GM21717 (cell line): ENCODE measurements at regions not wholly inside any gene's neighbourhood (a gene's known extent, or its start where the extent isn't known, plus 50 kb on each side); places are given as distances from the start of the nearest gene placed in this dataset.
"Not testable (repeated sequence)": the region's sequence is repeated elsewhere in the genome, so short reads cannot be mapped to it uniquely, and the experiment has no call there.

Source experiments
- ATAC-seq: cut with Tn5 transposase; IDR thresholded peaks from one replicate; pipeline ENCODE4 v1.9.1; 2021; ENCODE audit warnings: mild to moderate bottlenecking, moderate library complexity; ENCODE audit not compliant: unreplicated experiment

DNA sequence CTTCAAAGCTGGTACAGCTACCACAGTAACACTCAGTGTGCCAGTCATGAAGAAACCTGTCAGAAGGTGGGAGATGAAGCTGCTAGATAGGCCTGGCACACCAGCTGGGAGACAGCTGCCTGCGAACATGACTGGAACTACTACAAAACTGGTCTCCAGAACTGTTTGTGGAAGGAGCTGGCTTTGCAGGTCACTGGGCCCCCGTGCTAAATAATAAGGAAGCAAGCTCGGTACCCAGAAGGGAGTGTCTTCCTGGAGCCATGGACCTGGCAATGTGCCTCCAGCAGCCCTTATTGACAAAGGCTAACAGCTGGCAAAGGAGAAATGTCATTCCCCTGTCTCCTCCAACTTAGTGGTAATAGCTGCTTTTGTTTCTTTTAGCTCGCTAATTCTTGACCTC is 1217.6 kb upstream of the LRRN3 start:
- ATAC-seq: no peak

DNA sequence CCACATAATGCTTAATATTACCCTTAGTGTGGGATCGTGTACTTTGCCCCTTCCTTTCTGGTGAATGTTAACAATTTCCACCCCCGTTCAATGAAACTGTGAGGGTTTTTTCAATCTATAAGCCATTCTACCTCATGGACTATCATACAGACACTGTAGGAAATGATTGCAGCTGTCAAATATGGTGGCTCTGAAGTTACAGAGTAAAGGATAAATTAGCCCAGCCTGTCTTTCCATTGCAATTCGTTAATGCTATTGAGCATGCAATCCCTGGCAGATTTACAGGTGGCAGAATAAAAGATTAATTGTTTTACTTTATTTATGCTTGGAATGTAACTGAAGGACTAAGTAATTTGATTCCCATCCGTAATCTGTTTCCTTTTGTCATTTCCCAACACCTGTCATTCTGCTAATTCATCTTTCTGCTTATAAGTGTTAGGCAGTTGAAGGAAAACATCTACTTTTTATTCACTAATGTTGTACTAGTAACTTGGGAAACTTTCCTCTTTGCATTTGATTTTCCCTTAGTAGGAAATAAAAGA is 1211.6 kb upstream of the LRRN3 start:
- ATAC-seq: no peak

DNA sequence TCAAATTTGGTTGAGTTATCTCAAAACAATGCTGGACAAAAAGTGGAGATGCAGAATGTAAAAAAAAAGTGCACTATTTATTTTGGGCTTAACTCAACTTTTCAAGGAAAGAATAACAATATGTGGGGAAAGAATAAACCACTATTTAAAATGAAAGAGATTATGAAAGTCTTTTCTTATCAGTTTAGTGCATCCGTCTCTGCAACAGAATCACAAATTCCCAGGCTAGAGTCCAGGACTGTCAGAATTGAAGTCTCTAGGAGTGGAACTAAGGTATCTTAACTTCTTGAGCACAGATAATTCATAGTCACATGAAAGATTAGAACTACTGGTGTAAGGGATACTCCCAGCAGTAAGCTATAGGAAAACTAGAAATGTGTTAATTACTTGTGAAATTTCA is 1200.3 kb upstream of the LRRN3 start:
- no peak for ATAC-seq

DNA sequence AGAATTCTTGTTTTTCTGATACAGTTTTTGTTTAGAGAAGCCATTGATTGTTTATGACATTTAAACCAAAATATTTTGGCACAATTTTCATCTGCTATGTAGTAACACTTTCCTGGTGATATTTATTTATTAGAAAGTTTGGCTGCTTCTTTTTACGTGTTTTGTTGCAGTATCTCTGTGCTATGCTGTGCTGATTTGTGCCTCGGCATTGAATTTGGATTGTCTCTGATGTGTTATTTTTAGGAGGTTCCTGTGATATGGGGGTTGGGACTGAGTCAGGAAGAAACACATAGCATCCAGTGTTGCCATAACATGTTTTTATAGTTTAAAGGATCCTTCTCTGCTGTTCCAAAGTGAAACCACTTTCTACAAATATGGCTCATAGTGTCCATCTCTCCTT is 1197.7 kb upstream of the LRRN3 start:
- no peak for ATAC-seq

DNA sequence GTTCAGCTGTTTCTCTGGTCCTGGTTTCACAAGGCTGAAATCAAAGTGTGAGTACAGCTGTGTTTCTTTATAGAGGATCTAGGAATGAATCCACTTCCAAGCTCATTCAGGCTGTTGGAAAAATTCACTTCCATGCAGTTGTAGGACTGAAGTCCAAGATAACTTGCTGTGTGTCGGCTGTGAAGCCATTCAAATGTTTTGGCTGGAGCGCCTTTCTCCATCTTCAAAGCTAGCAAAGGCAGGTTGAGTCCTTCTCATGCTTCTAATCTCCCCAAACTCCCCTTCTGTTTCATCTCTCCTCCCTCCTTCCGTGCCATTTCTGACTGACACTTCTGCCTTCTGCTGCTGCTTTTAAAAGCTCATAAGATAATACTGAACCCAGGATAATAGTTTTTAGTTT is 1195.4 kb upstream of the LRRN3 start:
- no peak for ATAC-seq

DNA sequence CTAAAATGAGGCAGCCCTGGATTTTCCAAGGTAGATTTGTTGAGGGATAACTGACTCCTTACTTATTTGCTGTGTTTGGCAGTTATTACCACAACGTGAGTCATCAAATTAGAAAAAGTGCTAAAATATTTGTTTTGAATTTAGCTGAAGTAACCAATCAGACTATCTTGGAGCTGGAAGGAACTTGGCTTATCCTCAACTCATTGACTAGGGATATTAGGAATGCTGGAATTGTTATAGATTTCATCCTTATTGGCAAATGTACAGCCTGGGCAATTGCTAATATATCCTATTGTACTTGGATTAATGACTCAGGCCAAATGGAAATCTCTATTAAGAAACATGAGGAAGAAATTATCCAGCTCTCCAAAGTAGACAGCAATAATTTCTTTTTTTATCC is 1189.0 kb upstream of the LRRN3 start:
- no peak for ATAC-seq

DNA sequence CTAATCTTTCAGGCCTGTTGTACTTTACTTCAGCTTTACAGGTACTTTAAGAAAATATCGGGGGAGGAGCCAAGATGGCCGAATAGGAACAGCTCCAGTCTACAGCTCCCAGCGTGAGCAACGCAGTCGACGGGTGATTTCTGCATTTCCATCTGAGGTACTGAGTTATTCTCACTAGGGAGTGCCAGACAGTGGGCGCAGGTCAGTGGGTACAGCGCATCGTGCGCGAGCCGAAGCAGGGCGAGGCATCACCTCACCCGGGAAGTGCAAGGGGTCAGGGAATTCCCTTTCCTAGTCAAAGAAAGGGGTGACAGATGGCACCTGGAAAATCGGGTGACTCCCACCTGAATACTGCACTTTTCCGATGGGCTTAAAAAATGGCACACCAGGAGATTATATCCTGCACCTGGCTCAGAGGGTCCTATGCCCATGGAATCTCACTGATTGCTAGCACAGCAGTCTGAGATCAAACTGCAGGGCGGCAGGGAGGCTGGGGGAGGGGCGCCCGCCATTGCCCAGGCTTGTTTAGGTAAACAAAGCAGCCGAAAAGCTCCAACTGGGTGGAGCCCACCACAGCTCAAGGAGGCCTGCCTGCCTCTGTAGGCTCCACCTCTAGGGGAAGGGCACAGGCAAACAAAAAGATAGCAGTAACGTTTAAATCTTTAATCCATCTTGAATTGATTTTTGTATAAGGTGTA is 1185.4 kb upstream of the LRRN3 start:
- not testable (repeated sequence) for ATAC-seq

DNA sequence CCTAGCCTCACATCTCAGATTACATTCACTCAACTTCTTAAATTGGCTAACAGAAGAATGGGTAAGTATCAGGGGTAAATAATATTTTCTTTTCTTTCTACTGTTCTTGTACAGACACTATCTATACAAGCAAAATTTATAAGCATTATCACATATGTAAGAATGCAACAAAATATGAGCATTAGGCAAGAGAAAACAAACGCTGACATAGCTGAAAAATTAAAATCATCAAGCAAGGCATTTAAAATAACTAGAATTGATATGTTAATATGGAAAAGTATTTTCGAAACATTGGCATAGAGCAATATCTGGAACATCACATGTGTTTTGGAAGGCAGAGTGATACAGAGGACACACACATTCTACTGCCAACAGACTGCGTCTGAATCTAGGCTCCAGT is 1175.3 kb upstream of the LRRN3 start:
- ATAC-seq: no peak

DNA sequence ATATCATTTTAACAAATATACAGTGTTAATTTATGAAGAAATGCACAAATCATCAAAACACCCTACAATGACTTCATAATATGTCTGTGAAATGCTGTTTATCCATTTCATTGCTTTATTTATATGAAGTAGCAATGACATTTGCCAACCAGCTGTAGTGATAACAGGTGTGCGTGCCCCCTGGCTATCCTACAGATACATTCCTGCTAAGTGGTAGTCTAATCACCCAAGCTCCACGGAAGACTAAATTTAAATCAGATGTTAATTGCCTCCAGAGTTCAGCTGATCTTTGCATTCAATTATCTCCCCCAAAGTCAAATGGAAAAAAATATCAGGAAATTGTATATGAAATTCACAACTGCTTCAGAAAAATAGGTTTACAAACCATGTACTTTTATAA is 1164.2 kb upstream of the LRRN3 start:
- ATAC-seq: no peak

DNA sequence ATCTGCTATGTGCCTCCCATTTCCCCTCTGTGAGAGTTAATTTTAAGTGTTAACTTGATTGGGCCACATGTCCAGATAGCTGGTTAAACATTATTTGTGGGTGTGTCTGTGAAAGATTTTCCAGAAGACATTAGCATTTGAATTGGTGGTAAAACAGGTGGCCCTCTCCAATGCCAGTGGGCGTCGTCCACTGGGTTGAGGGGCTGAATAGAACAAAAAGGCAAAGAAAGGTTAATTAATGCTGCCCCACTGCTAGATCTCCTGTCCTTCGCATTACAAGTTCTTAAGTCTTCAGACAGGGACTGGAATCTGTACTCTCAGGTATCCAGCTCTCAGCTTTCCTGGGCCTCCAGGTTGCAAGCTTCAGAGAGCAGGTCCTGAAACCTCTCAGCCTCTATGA is 1160.9 kb upstream of the LRRN3 start:
- no peak for ATAC-seq

DNA sequence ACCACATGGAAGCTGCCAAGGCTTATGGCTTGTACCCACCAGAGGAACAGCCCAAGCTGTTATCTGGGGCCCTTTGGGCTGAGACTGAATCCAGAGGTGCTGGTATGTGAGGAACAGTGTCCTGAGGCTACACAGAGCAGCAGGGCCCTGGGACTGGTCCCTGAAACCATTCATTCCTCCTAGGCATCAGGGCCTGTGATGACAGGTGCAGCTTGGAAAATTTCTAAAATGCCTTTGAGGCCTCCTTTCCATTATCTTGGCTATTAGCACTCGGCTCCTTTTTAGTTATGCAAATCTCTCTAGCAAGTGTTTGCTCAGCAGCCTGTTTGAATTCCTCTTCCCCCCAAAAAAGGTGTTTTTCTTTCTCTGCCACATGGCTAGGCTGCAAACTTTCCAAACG is 1151.7 kb upstream of the LRRN3 start:
- ATAC-seq: no peak

DNA sequence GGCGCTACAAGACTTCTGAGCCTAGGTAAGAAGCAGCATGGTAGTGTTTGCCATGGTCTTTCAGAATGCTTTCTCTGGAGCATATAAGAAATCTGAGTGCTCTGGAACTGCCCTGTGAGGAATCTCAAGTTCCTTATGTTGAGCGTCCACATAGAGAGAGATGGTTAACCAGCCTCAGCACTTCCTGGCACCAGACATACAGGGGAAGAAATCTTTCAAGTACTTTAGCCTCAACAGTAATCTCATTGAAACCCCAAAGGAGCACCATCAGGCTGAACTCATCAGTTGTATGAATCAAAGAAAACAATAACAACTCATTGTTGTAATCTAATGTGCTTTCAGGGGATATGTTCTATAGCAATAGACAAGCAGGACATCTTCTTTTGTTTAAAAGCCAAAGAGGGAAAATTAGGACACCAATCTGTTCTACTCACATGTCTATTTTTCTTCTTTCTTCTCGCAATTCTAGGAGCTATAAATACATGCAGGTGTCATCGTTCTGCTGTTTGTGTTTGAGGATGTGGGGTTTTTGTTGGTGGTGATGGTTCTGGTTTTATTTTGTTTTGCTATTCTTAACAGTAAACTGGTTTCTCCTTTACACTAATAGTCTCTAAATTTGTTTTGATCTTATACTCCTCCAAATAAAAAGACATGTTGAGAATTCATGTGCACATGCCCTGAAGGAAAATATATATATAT is 1145.0 kb upstream of the LRRN3 start:
- ATAC-seq: no peak

DNA sequence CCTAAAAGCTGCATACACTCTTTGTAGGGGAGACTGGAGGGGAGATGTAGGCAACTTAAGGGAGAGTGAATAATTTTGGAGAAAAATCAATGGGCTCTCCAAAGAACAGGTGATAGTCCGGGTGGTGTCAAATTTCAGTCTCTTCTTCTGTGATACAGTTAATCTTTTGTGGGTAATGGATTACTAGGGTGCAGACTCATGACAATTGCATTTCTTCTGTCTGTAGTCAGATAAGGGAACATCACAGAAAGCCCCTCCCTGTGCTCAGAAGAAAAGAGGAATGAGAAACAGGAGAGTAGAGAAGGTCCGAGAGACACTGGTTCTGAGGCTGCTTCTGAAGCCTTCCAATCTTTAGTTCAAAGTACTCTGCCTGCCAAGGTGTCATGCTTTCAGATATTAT is 1140.7 kb upstream of the LRRN3 start:
- no peak for ATAC-seq

DNA sequence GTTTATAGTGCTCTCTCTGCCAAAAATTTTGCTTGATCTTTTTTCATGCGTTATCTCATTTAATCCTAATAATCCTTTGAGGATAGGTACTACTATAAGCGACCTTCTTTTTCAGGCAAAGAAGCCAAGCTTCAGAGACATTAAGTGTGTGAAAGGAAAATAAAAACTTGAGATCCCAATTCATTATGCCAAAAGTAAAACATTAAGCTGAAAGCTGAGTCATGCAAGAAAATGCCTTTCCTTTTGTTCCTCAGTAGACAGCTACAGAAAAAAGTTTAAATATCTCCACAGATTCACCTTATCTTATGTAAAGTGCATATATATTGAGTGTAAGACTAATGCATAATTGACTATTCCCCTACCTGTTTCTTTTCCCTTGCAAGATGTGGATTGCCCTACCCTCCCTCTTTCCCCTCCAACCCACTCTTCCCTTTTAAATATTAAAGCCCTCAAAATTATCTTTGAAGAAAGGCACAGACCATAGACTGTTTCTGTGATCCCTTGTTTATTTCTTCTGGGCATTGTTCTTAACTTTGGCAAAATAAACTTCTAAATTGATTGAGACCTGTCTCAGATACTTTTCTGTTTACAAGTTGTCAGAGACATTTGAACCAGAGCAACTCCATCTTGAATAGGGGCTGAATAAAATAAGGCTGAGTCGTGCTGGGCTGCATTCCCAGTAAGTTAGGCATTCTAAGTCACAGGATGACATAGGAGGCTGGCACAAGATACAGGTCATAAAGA is 1139.9 kb upstream of the LRRN3 start:
- no peak for ATAC-seq

DNA sequence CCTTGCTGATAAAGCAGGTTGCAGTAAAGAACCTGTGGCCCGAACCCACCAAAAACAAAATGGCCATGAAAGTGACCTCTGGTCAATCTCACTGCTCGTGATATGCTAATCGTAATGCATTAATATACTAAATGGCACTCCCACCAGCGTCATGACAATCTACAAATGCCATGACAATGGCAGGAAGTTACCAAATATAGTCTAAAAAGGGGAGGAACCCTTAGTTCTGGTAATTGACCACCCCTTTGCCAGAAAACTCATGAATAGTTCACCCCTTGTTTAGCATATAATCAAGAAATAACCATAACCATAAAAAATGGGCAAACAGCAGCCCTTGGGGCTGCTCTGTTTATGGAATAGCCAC is 1139.4 kb upstream of the LRRN3 start:
- no peak for ATAC-seq

DNA sequence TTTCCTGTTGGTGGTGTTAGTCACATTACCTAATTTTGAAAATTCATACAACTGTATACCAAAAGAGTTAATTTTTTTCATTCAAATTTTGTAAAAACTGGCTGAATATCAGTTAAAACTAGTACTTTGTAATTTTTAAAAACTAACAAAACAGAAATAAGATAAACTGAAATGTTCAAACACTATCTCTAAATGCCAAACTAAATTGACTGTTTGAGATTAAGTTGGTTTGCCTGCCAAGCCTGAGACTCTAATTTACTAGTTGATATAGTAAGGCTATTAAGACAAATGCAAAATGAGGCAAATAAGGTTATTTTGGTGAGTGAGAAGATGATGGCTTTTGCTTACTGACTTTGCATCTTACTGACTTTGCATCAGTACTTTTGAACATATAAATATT is 1134.9 kb upstream of the LRRN3 start:
- no peak for ATAC-seq

DNA sequence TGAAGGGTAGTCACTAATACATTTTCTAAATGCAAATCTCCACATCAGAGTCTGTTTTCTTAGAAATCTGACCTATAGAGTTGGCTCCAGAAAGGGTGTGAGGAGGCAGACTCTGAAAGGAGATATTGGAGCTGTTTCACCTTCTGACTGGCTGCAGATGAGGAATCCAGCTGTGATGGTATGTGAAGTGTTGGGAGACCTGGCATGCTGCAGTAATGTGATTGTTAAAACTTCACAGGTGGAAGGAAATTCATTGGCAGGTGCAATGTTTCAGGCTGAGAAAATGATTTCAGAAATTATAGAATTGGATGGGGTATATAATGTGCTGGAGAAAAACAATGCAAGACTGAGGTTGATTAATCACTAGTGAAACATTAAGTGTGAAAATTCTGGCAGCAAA is 1134.0 kb upstream of the LRRN3 start:
- ATAC-seq: no peak

DNA sequence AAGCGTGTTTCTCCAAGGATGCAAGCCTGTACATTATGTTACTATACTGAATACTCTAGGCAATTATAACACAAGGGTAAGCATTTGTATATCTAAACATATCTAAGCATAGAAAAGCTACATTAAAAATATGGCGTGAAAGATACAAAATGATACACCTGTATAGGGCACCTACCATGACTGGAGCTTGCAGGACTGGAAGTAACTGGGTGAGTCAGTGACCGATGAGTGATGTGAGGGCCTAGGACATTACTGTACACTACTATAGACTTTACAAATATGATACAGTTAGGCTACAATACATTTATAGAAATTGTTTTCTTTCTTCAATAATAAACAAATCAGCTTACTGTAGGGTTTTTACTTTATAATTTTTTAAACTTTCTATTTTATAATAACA is 1127.2 kb upstream of the LRRN3 start:
- ATAC-seq: no peak

DNA sequence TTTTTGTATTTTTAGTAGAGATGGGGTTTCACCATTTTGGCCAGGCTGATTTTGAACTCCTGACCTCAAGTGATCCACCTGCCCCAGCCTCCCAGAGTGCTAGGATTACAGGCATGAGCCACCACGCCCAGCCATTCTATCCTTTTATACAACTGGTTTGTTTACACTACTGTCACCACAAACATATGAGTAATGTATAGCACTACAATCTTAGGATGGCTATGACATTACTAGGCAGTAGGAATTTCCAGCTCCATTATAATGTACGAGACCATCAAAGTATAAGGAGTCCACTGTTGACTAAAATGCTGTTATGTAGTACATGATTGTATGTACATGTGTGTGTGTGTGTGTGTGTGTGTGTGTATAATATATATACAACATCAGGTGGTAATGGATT is 1126.1 kb upstream of the LRRN3 start:
- no peak for ATAC-seq

DNA sequence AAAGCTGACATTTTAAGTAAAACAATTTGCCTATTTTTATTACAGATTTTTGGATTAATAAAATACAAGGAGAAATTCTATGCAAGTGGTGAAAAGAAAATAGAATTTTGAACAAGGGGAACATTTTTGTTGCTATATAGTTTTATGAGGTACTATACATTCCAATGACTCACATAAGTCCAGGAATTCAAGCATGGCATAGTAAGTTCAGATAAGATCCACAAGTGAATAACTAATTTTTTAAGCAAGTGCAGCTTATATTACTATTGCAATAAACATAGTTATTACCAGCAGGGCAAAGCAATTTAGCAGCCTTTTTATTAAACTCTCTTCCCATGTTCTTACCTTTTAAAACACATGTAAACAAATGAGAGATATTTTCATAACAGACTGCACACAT is 1123.5 kb upstream of the LRRN3 start:
- no peak for ATAC-seq

DNA sequence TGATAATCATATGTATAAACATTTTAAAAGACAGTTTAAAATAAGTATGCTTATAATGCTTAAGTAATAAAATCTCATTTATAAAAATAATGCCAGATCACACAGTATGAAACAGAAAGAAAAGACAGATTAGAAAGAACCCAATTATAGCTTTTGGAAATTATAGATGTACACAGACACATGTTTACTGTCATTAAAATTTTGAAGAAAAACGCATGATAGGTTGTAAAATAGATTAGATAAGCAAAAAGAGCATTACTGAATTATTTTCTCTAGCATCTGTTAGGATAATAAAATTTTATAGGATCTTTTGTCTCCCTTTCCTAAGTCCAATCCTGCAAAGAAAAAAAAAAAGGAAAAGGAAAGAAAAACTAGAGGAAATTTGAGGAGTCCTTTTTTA is 1107.3 kb upstream of the LRRN3 start:
- ATAC-seq: no peak

DNA sequence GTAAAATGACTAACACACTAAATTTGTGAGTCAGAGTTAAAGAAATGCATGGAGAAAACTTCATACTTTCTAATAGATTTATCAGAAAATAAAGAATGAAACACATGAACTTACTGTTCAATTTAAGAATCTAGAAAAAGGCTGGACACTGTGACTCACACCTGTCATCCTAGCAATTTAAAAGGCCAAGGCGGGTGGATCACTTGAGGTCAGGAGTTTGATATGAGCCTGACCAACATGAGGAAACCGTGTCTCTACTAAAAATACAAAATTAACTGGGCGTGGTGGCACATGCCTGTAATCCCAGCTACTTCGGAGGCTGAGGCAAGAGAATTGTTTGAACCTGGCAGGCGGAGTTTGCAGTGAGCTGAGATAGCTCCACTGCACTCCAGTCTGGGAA is 1106.2 kb upstream of the LRRN3 start:
- no peak for ATAC-seq
